ENCODE measurements at regions not wholly inside any gene's neighbourhood (a gene's known extent, or its start where the extent isn't known, plus 50 kb on each side); places are given as distances from the start of the nearest gene placed in this dataset.
A peak's percentile ranks its signal among the peaks of the same experiment; 100 is the strongest.
"Not testable (repeated sequence)": the region's sequence is repeated elsewhere in the genome, so short reads cannot be mapped to it uniquely, and the experiment has no call there.

GRCh38 chr20:39784693-39785092, 822.5 kb downstream of the DHX35 start:
- no peak for DNase-seq

DNA sequence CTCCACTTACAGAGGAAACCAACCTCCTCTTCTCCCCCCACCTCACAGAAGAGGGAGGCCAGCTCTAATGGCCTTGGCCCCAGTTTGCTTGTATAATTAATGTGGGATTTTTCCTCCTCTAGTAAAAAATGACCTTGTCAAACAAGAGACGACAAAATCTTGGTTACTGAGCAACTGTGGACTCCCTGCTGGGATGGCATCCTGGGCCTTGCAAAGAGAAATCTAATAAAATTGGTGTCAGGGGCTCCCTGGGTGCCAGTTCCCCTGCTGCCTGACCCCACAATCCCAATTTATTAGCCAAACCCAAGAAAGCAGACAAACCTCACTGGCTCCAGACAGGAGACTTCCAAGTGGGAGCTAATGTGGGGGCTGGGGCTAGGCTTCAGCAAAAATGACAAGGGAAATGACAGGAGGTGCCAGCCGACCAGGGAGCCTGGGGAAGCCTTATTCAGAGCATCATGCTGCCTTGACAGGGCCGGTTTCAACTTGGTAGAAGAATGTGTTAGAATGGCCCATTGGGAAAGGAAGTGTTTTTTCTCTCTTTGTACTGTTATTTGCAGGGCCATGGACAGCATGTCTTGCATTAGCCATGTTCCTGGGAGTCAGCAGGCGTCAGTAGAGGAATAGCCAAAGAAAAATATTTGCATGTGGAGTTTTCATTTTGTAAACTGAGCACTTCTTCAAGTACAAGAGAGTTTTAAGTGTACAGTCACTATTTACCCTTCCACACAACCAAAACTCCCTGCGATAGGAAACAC, 816.9 kb downstream of the DHX35 start:
- DNase-seq = peak in 14 of 58 donors; percentile 0 to 41 (median 9)

DNA sequence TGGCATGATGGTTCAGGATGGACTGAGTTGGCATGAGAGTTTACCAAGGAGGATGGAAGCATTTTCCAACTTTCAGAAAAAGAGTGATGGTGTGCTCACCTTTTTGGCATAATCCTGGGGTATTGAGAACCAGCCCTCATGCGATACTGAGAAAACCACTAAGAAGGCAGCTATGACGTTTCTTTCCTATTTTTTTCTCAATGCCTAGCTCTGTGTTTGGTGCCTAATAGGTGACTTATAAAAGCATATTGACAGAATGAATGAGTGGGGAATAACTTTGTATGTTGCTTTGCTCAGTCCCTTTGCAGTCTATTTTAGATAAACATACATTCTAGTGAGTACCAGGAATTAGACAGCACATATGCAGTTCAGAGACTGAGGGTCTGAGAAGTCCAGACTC, 816.3 kb downstream of the DHX35 start:
- no peak for DNase-seq

GRCh38 chr20:39777610-39778009, 815.5 kb downstream of the DHX35 start:
- no peak for DNase-seq

DNA sequence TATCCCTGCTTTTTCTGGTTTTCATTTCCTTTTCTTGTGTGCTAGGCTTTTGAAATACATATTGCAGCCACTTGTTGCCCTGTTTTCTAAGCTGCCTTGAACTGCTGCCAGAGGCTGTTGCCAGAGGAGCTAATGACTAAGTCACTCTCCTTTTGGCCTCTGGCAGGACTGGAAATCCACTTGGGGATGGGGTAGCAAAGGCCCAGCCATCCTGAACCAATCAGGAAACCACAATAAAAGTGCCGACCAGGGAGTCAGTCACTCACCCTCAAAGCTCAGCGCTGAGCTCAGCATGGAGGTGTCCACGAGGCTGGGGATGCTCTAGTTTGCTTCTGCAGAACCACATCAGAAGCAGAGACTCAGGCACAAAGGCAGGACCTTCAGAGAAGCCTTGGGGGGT, 813.0 kb downstream of the DHX35 start:
- DNase-seq = no peak

DNA sequence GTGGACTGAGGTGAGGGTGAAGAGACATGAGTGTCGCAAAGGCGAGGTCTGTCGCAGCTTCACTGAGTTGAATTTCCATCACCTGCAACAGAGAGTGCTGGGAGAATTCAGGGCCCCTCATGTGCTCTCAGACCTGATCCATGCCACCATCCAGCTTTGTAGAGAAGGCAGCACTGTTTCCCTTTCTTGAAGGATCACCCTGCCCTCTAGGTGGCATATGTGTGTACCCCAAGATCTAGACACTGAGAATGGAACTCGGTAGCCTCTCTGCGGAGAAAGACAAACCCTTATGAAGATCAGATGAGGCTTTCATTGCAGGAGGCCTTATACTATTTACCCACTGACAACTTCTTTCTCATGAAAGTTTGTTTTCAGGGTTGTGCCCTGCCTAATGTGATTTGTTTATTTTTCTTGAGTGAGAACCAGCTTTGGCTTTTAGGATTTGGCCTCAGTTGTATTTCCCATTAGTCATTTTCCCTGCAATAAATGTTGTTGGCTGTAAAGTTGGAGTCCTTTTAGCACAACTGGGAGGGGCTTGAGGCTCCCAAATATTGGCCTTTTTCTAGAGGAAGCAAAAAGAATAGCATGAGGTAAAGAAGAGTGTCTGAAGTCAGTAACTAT, 811.3 kb downstream of the DHX35 start:
- DNase-seq = no peak

DNA sequence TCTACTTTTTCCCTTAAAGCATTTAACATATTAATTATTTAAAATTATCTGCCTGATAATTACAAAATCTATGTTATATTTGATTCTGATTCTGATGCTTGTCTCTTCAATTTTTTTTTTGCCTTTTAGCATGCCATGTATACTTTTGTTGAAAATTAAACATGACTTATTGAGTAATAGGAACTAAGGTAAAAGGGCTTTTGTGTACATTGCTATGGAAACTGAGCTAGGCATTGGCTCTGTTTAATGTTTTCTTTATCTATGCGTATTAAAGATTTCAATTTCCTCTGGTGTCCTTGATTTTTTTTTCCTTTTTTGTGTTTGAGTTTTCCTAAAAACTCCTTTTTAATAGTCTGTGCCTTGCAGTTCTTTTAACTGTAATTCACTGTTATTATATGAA, 805.2 kb downstream of the DHX35 start:
- no peak for DNase-seq

GRCh38 chr20:39766333-39766732, 804.2 kb downstream of the DHX35 start:
- DNase-seq = no peak

GRCh38 chr20:39762716-39763115, 800.6 kb downstream of the DHX35 start:
- no peak for DNase-seq

DNA sequence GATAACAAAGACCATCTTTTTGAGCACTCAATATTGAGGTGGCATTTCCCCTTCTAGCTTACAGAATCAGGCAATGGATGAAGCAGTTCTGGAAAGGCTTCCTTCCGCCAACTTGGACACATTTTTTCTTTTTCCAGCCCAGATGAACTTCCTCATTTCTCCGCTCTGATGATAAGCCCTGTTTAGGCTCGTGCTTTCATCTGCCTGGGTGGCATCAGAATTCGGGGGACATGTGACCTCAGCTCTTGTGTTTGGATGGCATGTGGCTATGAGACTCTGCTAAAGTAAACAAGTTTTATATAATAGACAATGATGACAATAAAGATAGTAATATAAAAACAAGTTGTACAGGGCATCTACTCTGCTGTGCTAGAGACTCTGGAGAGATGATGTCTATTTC, 796.7 kb downstream of the DHX35 start:
- no peak for DNase-seq

DNA sequence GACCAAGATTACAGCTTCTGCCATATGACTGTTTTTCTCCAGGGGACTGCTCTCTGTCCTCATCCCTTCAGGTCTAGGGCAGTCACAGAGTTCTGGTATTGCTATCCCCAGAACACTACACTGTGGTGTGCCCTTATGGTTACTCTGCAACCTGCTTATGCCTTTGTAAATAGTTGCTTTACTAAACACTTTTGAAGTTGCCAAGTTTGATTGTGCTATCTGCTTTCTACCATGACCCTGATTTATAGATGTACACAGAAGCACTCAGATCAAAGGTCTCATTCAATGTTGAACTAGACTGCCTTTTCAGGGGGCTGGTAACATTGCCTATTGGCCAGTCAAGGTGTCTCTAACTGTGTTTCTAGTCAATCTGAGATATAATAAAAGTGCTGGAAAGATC, 794.7 kb downstream of the DHX35 start:
- DNase-seq = no peak

DNA sequence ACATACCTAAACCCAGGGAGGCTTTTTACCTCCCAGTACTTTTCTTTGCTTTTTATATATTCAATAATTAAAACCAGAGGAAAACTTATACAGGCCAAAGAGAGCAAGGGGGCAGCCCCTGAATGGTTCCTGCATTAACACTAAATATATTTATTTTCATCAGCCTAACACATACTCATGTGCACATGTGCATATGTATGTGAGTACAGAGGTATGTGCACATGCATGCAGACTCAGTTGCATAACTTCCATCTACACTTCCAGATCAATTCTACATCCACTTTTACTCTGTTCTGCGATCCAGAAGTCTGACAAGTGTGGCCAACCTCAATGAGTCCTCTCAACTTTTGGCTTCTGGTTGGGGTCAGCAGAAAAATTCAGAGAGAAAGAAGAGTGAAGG, 794.2 kb downstream of the DHX35 start:
- DNase-seq = no peak

- DNase-seq = no peak
Observed at GRCh38 chr20:39752262-39752876, 790.2 kb downstream of the DHX35 start.

GRCh38 chr20:39751557-39752137, 789.5 kb downstream of the DHX35 start:
- no peak for DNase-seq

- no peak for DNase-seq
Observed at GRCh38 chr20:39745380-39745779, 783.2 kb downstream of the DHX35 start.

DNA sequence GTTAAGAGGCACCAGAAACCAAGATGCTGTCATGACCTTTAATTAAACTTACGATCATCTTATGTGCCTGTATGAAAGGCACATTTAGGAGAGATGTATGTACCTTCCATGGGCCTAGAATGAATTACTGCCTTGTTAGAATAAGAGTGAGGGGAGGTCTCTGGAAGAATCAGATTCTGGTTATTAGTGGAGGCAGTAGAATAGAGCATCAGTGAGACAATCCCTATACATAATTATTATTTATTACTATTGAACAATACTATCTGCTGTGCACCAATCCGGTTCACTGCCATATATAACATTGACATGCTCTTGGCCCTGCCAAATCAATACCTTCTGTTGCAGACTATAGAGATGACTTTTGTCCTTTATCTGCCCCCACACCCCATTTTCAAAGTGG, 776.5 kb downstream of the DHX35 start:
- DNase-seq = no peak

GRCh38 chr20:39736434-39737327, 774.5 kb downstream of the DHX35 start:
- no peak for DNase-seq

- not testable (repeated sequence) for DNase-seq
Observed at GRCh38 chr20:39725513-39725912, 763.4 kb downstream of the DHX35 start.

DNA sequence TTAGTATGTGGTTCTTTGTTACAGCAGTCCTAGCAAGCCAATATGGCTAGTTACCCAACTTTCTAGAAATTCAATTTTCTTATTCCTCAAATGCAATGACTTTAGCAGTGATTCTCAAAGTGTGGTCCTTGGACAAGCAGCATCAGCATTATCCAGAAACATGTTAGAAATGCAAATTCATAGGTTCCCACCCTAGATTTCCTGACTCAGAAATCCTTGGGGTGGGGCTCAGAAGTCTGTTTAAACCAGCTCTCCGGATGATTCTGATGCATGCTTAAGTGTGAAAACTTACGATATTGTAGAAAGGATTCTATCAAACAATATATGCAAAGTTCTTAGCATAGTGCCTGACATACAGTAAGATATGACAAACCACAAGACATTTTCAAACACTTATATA, 757.1 kb downstream of the DHX35 start:
- DNase-seq = no peak

DNA sequence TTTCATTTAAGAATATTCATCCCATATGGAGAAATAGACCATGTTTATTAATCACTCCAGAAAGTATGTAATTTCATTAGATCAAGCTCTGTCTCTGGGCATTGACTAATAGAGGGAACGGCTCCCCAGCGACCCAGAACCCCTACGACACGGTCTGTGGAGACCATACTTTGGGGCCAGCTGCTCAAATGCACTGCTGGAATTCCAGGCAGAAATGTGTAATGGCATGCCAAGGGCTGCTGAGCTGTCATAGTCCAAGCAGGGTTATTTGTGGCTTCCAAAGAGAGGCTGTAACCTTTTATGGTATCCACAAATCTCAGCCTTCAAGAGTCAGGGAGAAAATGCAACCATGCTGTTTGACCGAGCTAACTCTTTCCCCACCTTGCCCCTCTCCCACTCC, 755.8 kb downstream of the DHX35 start:
- no peak for DNase-seq

DNA sequence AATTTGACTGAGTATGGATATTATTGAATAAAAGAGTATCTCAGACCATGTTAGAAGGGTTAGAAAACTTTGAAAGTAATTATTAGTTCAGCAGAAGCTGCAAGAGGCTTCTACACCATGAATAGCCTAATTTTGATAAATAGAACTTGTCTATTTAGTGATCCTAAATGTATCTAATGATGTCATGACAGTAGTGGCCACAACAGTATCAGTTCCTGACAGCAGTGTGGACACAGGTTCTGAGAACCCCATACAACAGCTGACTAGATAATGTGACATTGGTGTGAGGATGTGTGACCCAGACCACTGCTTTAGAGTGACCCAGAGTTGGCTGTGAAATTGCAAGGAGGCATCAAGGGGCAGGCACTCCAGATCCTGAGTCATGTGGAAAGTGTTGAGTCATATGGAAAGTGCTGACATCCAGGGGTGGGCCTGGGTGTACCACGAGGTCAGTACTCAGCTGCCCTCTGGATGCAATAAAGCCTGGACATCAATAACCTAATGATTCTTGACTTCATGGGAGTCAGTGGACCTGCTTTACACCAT, 754.7 kb downstream of the DHX35 start:
- no peak for DNase-seq
